ENCODE measurements at regions not wholly inside any gene's neighbourhood (a gene's known extent, or its start where the extent isn't known, plus 50 kb on each side); places are given as distances from the start of the nearest gene placed in this dataset.

DNA sequence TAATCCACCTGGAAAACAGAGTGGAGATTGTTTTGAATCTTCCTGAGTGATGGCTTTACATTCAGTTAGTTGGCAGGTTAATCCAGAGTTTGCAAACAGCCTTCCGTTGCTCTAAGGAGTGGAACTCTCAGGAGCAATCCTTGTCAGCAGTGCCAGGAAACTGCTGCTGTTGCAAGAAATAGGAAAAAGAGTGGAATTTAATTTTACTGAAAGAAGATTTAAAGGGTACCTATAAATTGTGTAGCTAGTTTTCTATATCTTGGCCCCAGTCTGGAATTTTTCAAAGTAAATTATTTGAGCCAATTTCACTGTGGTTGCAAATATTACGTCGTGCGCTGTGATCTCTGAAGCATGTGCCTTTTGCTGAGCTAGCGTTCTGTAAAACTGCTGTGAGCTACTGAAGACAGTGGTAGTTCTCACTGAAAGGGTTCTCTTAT is 55.5 kb upstream of the SLC5A12 start:
- no peak for DNase-seq

DNA sequence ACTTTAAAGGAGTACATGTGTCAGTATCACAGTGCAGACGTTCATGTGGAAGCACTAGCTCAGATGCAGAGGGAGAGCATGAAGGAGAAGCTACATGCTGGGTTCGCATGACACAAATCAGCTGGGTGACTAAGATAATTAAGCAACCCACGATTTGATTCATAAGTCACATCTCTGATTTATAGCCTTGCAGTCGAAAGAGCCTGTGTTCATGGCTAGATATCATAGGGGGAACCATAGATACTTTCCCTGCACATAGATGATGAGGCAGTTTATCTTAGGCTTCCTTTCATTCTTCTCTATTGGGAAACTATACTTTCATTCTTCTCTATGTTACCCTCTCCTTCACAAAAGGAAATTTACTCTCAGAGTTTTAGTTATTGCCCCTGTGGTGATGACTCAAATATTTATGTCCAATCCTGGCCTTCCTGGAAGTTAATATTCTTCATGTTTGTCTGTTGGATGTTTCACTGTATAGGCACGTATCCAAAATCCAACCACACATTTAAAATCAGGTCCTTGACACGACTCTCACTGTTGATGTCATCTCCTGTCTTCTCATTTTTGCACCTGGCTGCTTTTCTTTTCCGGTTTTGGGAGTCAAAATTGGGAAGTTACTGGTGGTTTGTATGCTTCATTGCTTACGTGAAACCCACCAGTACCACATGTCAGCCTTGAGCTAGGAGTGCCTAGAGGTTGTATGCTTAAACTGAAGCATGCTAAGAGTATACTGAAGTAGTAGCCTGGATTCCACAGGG is 56.3 kb upstream of the SLC5A12 start:
- DNase-seq = no peak

DNA sequence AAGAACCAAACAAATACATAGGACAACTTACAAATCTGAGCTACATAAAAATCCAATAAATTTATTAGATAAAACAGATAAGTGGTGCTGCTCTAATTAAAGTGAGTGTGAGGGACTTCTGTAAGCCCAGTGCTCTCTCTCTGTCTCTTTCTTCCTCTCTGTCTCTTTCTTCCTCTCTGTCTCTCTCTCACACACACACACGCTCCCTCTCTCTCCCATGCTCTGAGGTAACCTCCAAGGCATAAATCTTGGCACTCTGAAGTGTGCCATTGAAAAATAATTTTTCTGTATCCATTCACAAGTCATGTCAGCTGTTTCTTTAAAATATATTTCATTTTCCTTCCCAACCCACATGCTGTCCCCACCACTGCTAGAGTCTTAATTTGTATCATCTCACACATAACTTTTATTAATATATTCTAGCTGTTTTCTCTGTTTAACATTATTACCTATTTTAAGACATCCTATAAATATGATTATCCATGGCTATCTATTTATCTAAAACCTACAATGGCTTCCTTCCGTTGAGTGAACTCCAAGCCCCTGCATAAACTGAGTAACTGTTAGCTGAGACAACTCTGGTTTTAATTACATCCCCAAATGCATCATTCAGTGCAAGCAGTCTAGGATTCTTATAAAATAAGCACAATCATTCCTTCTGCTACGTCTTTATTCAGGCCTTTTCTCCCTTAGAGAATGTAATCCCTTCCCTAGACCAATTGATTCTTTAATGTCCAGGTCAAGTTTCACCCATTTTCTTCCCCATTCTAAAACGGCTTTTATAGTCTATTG is 57.4 kb upstream of the SLC5A12 start:
- no peak for DNase-seq

DNA sequence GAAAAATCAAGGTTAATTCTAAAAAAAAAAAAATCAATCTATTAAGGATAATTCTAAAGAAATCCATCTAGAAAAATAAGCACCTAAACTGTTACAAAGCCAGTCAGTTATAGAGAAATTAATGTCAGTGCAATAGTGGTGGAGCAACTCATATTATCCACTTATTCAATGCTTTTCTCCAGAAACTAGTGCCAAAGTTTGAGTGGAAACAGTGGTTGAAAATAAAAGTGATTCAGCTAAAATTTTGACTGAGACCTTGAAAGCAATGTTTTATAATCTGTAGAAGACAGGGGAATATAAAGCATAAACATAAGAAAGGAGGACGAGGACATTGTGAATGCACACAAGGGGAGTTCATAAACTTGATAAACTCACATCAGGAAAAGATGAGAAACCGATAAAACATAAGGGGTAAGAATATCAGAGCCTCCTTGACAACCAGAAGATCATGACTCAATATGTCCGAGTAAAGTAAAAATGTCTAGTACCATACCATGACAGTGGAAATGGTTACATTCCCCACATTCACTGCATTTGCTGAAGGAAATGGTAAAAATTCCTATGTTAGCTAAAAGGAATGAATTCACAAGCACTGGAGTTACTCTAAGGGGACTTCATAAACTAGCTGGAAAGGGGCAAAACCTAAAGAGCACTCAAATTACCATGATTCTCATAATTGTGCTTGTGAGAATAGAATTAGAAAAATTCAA is 58.7 kb upstream of the SLC5A12 start:
- no peak for DNase-seq

DNA sequence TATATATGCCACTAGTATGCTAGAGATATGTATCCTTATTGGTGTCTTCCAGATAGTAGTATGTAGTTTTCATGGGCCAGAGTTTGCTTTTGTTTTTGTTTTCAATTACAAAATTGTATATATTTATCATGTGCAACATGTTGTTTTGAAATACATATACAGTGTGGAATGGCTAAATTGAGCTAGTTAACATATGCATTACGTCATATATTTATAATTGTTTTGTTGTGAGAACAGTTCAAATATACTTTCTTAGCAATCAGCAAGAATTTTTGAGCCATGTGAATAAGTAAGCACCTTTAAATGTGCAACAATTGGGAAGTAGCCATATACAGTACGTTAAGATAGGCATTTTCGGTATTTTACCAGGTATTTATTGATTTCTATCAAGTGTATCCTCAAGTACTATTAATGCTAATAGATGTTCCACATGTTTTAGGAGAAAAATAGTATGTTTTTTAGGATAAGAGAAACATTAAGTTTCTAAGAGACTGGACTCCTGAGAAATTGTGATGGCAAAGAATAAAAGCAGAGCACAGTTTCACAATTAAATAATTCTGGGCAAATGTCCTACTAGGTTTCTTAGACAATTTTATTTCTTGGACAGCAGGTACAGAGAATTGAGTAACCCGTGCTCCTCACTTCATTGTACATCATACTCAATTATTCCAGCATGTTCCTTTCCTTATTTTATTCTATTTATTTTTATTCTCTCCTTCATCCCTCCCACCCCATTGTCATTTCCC is 60.5 kb upstream of the SLC5A12 start:
- DNase-seq = no peak

DNA sequence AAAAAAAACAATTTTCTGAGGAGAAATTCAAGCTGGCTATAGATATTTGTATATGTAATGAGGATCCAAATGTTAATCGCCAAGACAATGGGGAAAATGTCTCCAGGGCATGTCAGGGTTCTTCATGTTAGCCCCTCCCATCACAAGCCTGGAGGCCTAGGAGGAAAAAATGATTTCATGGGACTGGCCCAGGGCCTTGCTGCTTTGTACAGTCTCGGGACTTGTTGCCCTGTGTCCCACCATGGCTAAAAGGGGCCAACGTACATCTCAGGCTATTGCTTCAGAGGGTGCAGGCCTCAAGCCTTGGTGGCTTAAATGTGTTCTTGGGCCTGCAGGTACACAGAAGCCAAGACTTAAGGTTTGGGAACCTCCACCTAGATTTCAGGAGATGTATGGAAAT is 62.1 kb upstream of the SLC5A12 start:
- no peak for DNase-seq

DNA sequence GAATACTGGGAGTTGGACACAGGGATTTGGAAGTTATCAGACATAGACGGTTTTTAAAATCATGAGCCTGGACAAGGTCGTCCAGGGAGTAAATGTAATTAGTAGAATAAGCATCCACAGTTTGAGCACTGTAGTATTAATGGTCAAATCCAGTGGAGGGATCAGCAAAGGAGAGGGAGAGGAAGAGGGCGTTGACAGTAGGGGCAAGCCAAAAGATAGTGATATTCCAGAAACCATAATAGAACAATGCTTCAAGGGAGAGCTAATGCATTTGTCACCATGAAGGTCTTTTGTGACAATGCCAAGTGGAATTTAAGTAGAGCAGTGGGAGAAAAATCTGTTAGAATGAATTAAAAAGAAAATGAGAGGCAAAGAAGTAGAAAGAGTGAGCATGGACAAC is 68.9 kb upstream of the SLC5A12 start:
- DNase-seq = no peak

DNA sequence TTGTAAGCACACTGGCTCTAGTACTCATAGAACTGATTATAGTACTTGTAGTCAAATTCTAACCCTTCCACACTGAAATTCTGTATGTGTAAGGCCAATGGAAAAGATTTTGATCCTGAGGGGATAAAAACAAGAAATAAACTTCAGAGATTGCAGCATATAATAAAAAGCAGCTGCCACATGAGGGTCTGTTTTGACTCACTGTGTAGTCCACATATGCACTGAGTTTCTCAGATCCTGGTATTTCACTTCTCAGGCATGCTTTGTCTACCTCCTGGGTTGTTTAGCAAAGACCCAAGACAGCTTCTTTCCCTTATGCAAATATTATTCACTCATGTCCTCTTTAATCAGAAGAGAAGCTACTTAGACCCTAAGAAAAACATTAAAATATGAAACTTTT is 71.1 kb upstream of the SLC5A12 start:
- no peak for DNase-seq

DNA sequence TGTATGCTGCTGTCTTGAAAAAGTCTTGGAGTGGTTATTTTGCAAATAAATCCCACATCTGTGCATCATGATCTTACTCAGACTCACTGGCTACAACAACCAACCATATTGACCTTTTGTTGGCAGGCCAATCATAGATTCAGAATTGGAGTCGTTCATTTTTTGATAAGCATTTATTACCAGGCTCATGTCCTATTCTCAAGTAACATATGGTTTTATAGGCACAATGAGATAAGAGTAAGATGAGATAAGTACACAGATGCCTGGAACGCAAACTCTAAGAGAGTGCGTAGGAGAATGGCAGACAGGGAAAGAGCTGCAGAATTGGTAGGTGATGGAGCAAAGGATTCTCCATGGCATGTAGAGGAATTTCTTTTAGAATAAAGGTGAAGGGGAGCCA is 71.6 kb upstream of the SLC5A12 start:
- no peak for DNase-seq

DNA sequence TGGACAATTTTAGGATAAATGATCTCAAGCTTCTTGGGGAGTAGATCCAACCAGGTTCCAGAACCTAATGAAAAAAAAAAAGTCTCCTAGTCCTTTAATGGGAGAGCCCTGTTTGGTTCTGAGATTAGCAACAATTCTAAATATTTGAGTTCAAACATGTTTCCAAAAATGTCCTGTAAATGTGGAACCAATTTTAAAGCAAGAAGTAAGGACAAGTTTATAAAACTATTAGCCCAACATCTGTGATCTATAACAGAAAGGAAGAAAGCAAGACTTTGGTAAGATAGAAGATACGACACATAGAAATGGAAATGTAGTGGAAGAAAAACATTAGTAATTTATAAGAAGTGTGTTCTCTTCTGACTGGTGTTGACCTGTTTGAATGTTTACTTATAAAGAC is 79.7 kb upstream of the SLC5A12 start:
- no peak for DNase-seq

DNA sequence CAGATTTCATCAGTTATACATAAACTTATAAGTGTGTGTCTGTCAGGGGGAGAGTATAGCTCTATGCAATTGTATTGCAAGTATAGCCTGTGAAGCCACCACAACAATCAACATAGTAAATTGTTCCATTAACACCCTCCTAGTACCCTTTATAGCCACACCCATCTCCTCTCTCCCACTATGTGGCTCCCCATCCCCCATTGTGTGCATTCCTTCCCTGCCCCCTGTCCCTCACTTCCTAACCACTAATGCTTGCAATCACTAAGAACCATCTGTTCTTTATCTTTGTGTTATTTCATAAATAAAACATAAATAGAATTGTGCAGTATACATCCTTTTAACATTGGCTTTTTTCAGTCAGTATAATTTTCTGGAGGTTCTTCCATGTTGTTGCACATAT is 83.1 kb upstream of the SLC5A12 start:
- DNase-seq = no peak

DNA sequence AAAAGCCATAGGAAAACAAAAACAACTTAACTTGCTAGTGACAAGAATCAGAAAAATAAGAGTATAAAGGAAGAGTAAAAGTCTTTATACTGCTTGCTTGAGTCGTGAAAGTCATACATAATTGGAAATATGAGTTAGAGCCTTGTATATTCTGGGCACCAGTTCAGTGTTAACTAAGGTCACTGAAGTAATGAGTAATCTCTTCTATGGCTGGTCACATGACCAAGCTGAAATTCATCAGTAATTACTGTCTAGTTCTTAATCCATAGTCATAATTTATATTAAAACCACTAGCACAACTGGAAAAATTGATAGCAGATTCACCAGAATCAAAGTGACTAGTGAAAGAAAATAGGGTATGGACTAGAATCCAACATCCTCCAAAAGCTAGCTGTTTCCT is 84.4 kb upstream of the SLC5A12 start:
- DNase-seq = no peak

DNA sequence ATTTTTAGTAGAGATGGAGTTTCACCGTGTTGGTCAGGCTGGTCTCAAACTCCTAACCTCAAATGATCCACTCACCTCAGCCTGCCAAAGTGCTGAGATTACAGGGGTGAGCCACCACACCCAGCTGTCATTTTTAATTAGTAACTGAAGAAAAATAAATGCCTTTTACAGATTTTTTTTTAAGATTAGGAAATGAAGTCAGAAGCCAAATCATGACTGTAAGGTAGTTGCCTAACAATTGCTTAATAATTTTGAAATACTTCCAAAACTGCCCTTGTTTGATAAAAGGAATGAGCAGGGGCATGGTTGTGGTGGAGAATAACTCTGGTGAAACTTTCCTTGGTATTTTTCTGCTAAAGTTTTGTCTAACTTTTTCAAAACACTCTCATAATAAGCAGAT is 98.9 kb upstream of the SLC5A12 start:
- peak; percentile 40 for DNase-seq

DNA sequence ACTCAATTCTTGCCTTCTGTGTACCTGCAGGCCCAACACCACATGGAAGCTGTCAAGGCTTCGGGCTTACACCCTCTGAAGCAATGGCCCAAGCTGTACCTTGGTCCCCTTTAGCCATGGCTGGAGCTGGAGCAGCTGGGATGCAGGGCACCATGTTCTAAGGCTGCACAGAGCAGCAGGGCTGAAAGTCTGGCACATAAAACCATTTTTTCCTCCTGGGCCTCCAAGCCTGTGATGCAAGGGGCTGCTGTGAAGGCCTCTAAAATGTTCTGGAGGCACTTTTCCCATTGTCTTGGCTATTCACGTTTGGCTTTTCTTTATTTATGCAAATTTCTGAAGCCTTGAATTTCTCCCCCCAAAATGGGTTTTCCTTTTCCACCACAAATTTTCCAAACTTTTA is 102.1 kb upstream of the SLC5A12 start:
- DNase-seq = no peak

DNA sequence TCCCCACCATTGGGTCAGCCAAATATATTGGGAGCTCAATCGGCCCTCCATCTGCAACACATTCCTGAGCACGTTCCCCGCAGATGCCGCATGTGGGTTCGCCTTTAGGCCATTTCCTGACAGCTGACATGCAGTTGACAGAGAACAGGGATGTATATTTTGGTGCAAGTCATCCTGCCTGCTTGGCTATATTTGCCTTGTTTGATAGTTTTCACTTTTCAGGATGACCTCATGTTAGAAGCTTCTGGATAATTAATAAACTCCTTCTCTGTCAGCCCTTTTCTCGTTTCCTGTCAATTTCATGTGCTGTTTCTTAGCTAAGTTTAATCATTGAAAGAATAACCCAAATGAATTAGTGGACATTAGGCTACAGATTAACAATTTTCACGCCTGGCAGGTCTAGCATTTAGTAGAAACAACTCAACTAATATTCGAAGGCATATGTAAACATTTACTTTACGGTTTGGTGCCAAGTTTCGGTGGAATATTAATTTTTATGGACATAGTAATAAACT is 105.8 kb upstream of the SLC5A12 start:
- no peak for DNase-seq

DNA sequence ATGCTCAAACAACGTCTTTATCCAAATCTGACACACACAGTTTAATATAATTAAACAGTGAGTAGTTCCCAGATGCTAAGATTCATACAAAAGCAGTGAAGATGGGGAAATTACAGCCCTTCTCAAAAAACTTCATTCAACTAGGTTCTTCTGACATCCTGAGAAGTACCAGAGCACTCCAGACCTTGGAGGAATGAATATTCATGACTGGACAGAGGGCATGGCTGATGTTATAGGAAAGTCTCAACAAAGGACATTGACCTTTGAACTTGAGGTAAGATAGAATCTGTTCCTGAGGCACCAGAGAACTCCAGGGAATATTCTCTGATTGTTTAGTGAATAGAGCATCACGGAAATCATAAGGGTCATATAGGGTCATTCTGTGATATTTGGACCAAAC is 106.4 kb upstream of the SLC5A12 start:
- DNase-seq = no peak

DNA sequence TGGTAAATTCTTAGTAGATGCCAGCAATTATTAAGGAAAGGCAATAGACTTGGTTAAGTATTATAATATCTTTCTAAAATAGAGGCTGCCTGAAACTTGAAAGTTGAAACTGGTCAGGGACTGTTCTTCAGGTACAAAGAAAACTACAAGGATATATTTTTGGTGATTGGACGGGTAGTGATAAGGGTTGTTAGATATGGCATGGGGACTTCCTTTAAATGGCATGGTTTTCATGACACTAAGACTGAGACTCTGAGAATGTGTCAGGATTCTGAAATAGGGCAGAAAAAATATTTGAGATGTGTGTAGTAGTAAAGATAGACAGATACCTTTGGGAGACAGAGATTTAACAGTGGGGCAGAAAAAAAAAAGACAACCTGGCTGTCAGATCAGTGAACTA is 108.4 kb upstream of the SLC5A12 start:
- DNase-seq = no peak

DNA sequence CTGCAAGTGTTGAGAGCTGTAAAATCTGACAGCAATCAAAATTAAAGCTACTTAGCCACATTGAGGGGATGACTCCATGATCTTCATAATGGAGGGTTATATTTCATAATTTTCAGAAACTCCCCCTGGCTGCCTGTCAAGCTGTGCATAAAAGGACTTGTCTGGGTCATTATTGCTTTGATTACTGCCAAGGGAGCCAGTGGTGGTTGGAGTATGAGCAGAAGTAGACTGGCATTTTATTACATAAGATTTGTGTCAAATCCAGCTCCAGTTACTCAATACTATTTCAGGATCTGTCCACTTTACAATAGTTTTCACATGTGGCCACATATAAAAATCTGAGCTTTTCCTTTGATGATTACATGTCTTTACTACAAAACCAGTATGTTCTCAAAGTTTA is 108.9 kb upstream of the SLC5A12 start:
- DNase-seq = no peak

DNA sequence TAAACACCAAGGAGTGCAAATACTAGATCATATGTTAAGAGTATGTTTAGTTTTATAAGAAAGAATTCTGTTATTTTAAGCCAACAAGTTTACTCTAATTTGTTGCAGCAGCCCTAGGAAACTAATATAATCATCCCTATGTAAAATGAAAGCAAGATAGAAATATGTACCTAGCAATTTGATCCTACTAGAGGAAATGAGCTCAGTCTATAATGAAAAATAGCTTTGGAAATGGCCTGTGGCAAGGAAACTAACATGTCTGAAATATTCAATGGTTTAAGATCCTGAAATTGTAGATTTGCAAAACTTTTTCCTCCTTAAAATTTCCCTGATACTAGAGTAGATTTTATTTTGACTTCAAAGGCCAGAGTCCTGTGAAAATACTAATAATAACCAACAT is 112.7 kb upstream of the SLC5A12 start:
- DNase-seq = no peak

DNA sequence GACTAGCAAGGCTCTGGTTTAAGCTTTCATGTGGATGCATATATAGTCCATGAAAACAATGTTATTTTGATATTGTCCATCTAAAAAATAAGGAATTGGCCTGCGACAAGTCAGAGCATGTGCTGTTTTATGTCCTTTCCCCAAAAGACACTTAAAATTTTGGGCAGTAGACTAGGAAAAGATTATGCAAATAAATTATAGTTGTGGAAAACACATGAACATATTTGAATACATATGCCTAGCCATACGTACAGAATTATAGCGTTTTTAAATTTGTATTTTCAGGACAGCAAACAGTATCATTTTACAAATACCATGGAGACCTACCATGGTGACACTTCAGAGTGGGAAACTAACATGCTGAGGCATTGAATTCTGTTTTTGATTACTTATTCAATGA is 113.8 kb upstream of the SLC5A12 start:
- DNase-seq = no peak

DNA sequence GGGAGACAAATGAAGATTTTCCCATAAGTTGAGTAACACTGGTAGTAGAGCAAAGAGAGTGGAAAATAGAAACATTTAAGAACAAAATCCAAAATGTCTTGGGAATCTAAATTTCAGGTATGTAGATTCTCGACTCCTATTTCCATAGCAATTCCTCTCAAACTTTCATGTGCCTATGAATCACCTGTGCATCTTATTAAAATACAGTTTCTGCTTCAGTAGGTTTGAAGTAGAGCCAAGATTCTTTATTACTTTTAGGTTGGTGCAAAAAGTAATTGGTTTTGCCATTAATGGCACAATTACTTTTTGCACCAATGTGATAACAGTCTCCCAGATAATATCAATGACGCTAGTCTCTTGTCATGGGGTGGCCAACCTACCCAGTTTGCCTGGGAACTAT is 115.3 kb upstream of the SLC5A12 start:
- no peak for DNase-seq

DNA sequence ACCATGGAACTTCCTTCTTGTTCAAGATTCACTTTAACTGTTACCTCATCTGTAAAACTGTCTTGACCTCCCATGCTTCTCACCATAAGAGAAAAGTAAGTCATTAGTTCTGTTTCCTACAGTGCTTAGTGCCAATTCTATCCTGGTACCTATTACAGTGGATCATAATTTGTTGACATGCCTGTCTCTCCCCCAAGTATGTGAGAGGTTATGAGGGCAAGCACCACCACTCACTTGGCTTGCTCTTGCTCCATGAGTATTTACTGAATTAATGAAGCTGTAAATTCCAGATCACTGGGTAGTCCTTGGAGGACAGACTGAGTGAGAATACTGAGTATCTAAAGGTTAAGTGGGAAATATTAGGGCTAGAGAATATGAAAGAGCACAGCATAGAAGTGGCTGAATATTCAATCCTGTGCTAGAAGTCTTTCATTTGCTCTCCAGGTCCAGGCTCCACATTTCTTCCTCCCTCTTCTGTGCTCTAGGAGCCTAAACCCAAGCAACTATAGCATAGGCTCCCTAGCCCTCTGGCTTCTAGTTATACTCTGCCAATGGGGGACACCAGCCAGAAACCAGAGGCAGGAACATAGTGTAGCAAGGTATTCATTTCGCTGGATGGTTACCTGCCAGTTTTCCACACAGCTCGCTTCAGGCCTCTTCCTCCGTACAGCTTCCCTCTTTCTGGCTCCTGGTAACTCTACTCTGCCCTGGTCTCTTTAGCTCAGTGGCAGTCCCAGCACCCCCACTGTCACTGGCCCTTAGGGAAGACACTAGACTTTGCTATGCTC is 118.2 kb upstream of the SLC5A12 start:
- DNase-seq = no peak

Measured in NCI-H226 (cell line).